CD4-positive, alpha-beta T cell treated with Interleukin-1 beta for 1 hour (primary cell): ENCODE measurements at regions not wholly inside any gene's neighbourhood (a gene's known extent, or its start where the extent isn't known, plus 50 kb on each side); places are given as distances from the start of the nearest gene placed in this dataset.
"Not testable (repeated sequence)": the region's sequence is repeated elsewhere in the genome, so short reads cannot be mapped to it uniquely, and the experiment has no call there.

Source experiments
- DNase-seq, 2 donors: peaks; one replicate each; pipeline ENCODE4 v3.0.0-alpha.2; 2020 to 2022

DNA sequence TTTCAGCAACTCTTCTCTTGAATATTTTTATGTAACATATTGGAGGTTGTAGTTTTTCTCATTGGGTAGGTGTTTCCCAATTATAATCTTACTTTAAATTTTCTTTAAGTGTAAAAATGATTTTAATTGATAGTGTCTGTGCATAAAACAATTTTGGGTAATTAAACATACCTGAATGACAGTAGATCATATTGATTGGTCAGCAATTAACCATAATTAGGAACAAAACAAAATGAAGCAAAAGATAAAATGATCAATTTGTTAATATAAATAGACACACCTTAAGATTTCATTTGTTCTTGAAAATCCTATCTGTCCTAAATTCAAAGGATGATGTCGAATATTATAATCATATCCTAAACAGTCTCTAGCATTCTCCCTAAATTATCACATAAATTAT is 468.3 kb downstream of the PDZRN4 start:
- DNase-seq = no peak

DNA sequence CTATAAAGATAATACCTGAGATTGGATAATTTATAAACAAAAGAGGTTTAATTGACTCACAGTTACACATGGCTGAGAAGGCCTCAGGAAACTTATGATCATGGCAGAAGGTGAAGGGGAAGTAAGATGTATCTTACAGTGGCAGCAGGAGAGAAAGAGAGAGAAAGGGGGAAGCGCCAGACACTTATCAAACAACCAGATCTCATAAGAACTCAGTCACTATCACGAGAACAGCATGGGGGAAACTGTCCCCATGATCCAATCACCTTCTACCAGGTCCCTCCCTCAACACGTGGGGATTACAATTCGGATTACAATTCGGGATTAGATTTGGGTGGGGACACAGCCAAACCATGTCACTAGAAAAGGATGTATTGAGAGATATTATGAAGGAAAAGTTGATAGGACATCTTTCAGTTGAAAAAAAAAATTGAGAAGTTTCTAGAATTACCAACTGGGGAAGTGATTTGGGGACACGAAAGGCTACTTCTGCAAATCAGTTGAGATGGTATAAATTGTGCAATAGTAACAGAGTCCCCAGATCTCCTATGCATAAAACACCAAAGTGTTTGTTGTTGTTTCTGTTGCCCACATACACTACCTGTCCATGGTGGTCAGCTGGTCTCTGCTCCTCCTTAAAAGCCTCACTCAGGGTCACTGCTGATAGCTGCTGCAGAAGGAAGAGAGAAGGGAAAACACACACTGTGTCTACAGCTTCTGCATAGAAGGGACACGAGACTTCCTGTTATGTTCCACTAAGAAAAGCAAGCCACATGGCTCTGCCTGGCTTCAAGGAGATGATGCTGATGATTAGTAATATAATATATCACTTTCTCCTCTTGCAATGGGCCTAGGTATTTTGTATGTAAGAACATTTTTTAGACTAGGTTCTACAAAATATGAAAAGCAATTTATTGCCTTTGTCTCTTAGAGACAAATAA is 465.5 kb downstream of the PDZRN4 start:
- no peak for DNase-seq

DNA sequence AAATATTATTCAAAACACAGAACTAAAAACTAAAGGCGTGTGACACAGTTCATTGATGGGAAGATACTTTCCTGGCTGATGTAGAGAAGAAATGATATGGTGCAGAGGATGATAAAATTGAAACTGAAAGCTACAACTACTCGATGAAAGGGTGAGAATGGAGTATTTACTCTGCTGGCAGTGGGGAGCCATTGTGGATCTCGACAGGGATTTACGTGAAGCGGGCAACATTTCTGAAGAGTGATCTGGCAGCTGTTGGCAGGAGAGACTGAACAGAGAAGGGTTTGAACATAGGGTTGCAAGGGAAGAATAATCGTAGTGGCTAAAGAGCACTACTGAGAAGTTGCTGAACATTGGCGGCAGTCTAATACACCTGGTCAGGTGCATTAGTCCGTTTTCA is 464.9 kb downstream of the PDZRN4 start:
- no peak for DNase-seq

DNA sequence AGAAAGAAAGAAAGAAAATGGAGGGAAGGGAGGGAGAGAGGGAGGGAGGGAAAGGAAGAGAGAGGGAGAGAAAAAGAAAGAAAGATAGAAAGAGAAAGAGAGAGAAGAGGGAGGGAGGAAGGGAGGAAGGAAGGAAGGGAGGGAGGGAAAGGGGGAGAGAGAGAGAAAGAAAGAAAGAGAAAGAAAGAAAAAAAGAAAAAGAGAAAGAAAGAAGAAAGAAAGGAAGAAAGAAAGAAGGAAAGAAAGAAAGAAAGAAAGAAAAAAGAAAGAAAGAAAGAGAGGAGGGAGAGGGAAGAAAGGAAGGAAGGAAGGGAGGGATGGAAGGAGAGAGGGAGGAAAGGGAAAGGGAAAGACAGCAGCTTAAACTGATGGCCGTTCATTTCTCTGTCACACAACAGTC is 457.5 kb downstream of the PDZRN4 start:
- DNase-seq = no peak

DNA sequence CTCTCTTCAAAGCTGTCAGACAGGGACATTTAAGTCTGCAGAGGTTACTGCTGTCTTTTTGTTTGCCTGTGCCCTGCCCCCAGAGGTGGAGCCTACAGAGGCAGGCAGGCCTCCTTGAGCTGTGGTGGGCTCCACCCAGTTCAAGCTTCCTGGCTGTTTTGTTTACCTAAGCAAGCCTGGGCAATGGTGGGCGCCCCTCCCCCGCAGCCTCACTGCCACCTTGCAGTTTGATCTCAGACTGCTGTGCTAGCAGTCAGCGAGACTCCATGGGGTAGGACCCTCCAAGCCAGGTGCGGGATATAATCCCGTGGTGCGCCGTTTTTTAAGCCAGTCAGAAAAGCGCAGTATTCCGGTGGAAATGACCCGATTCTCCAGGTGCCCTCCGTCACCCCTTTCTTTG is 454.7 kb downstream of the PDZRN4 start:
- DNase-seq = not testable (repeated sequence)

DNA sequence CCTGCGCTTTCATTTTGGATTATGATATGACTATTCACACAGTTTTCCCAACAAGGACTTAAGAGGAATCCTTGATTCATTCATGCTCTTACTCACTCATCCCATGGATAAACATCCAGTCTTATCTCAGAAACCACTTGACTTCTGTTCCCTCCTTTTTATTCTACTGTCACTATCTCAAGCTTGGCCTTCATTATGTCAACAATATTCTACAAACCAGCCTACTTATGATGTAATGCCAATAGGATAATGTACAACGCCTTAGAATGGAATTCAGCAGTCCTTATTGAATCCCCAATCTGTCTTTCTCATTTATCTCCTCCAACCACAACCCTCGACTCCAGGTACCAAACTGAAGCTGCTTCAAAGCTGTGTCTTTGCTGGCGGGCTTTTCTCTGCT is 448.5 kb downstream of the PDZRN4 start:
- no peak for DNase-seq

DNA sequence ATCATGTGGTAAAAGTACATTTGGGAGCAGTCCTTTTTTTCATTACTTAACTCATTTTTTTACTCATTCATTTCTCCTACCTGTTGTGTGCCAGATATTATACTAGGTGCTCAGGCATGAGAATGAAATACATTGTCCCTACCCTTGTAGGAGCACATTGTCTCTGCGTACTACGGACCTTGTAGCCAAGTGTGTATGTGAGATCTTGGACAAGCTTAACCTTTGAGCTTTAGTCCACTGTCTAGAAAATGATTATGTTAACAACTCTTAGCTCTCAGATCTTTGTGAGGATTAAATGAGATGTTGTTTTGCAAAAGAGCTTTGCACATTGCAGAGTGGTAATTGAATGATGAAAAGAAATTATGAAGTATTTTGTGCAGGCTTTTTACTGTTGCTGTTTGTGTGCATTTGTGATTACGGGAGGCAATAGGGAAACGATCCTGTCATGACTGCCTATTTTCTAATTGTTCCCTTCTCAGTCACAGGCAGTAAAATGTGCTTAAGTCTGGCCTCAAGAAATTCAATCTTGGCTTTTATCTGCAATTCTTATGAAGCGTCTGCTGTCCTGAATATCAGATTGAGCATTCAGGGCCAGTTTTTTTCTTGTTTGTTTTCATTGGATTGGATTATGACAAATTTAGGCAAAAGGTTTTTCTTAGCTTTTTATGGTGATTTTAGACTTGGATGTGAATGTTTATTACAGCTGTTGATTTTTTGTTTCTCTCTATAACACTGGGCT is 447.7 kb downstream of the PDZRN4 start:
- no peak for DNase-seq

DNA sequence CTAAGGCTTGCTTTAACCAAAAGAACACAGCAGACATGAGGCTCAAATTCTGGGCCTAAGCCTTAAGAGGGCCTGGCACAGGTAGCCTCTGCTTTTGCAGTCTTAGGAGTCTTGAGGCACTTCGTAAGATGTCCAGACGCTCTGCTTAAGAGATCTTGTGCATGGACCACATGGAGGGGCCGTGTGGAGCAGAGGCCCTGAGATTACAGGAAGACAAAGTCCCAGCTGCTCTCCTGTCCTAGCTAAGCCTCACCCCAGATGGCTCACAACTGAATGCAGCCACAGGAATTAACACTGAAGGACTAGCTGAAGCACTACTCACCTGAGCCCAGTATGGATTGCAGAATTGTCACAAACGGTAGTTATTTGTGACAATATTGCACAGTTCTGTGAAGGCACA is 446.0 kb downstream of the PDZRN4 start:
- DNase-seq = no peak

DNA sequence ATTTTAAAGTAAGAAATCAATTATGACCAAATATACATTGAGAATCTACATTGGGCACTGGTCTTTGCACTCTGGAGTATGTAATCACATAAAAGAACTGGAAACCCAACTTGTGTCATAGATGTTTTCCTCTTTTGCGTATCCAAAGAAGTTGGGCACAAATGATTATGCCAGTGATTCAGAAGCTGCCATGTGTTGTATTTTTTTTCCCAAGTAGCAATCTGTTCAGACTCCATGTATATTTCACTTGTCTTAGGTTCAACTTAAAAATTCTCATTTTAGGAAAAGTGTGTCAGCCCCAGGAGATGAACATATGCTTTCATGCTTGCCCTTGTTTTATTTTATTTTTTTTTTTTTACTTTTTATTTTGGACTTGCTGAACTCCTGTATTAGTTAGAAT is 441.5 kb downstream of the PDZRN4 start:
- DNase-seq = no peak

DNA sequence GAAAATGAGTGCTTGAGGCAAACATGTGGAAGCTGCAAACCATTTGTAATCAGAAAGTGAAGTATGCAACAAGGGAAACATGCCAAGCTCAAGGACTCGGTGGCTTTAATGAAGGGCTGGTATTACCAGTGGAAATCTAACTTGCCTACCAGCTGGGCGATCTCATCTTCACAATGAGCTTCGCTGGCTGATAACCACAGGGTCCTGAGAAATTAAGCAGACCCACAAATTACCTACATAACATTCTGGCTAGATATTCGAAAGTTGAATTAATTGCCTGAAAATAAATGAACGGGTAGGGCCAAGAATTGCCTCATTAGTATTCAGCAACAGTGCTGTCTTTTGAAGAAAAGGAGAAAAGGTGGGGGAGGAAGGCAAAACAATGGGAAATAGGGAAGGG is 439.4 kb downstream of the PDZRN4 start:
- no peak for DNase-seq

DNA sequence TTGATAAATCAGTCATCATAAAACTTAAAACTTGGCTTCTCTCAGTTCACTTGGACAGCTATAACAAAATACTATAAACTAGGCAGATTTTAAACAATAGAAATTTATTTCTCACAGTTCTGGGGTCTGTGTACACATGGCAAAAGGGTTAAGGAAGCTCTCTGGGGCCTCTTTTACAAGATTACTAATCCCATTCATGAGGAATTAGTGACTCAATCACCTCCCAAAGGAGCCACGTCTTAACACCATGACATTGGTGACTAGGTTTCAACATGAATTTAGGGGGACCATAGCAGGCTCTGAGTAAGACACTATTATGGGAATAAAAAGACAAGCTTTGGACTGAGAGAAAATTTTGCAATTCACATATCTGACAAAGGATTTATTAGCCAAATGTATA is 436.5 kb downstream of the PDZRN4 start:
- no peak for DNase-seq
